CD4-positive, alpha-beta T cell (primary cell): ENCODE measurements at regions not wholly inside any gene's neighbourhood (a gene's known extent, or its start where the extent isn't known, plus 50 kb on each side); places are given as distances from the start of the nearest gene placed in this dataset.

Experiments used
- ATAC-seq: fragments of 200-7000 bp; cut with Tn5 transposase; one replicate; pipeline ENCODE4 v1.10.0; 2022; ENCODE audit warnings: mild to moderate bottlenecking; ENCODE audit not compliant: poor library complexity
- CTCF ChIA-PET: fragments of 350-600 bp; sonication (Branson Sonifier 250); formaldehyde crosslinking; loops from one replicate; lab custom pipeline; 2021; ENCODE audit warnings: antibody characterized with exemption, inconsistent platforms; lab: Charles Lee
- POLR2A ChIA-PET: fragments of 350-600 bp; sonication (Branson Sonifier 250); formaldehyde crosslinking; loops from one replicate; lab custom pipeline; 2021; ENCODE audit warnings: antibody characterized with exemption, inconsistent platforms; lab: Charles Lee
- DNase-seq, 14 experiments: peaks; one replicate each; pipeline ENCODE4 v3.0.0-alpha.2; 2013 to 2020; ENCODE audit warnings: mixed read lengths in 2 of 14
- H3K27ac ChIP-seq, 2 donors: one replicate each; pipeline versions ENCODE4 v1.5.1 to v1.7.0; 2013; ENCODE audit warnings: low read length in 2 of 2, low read depth in 1 of 2, mild to moderate bottlenecking in 1 of 2
- H3K27me3 ChIP-seq, 2 experiments: 1 replicate in 1 of 2; 2 replicates in 1 of 2; pipeline versions ENCODE4 v1.6.1 to v1.7.0; 2013; ENCODE audit warnings: low read length in 2 of 2, control low read depth in 1 of 2, mild to moderate bottlenecking in 1 of 2, moderate library complexity in 1 of 2; ENCODE audit not compliant: insufficient read depth in 2 of 2, control insufficient read depth in 1 of 2
- H3K36me3 ChIP-seq: one replicate; pipeline ENCODE4 v1.6.1; 2013; ENCODE audit warnings: low read length, control low read depth; ENCODE audit not compliant: insufficient read depth
- H3K4me1 ChIP-seq: one replicate; pipeline ENCODE4 v1.6.1; 2013; ENCODE audit warnings: low read length, control low read depth; ENCODE audit not compliant: insufficient read depth
- H3K4me3 ChIP-seq: one replicate; pipeline ENCODE4 v1.5.1; 2013; ENCODE audit warnings: mild to moderate bottlenecking, low read length, moderate library complexity
- H3K9me3 ChIP-seq, 2 experiments: 1 replicate in 1 of 2; 2 replicates in 1 of 2; pipeline versions ENCODE4 v1.6.1 to v1.7.0; 2013; ENCODE audit warnings: low read length in 2 of 2, mild to moderate bottlenecking in 2 of 2, control low read depth in 1 of 2, moderate library complexity in 1 of 2; ENCODE audit not compliant: control insufficient read depth in 1 of 2, insufficient read depth in 1 of 2
- H3K27ac Mint-ChIP-seq: one replicate; pipeline ENCODE4 v1.8.0; 2020; ENCODE audit warnings: mixed read lengths
- H3K27me3 Mint-ChIP-seq: one replicate; pipeline ENCODE4 v1.8.0; 2021; ENCODE audit warnings: mixed read lengths
- H3K36me3 Mint-ChIP-seq: one replicate; pipeline ENCODE4 v1.8.0; 2021; ENCODE audit warnings: low read depth, mixed read lengths
- H3K4me1 Mint-ChIP-seq: one replicate; pipeline ENCODE4 v1.8.0; 2021; ENCODE audit warnings: low read depth, mixed read lengths
- H3K4me3 Mint-ChIP-seq: one replicate; pipeline ENCODE4 v1.8.0; 2020; ENCODE audit warnings: mild to moderate bottlenecking, mixed read lengths
- H3K9me3 Mint-ChIP-seq: one replicate; pipeline ENCODE4 v1.8.0; 2020; ENCODE audit warnings: mixed read lengths
- intact Hi-C, 2 experiments: fragments of 100-400 bp; cut with DNase I in 1 of 2; cut with micrococcal nuclease in 1 of 2; formaldehyde crosslinking; loops; one replicate each; pipeline versions ENCODE4 v1.15.1 to v1.9.0; 2023 to 2025; cut with DNase I, micrococcal nuclease
- TF ChIP-seq, protein P1 (sequence below): fragments of 200-600 bp; IDR thresholded peaks from one replicate; pipeline ENCODE4 v1.8.0; 2022; ENCODE audit warnings: antibody characterized with exemption, mild to moderate bottlenecking

DNA sequence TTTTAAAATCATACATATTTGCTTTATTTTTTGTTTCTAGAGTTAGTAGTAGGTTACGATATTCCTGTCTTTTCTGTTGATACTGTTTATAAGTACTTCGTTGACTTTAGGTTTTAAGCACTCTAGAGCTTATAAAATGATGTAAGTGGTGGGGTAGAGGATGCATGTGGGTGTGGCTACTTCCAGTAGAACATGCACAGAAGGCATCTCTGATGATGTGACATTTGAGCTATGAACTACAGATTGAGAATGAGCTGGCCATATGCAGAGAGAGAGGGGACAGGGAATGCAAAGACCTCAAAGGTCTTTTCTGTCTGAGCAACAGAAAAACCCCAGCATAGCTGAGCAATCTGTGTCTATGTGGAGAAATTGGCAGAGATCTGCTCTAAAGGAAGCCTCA lies 233.9 kb upstream of the STAC start:
- no peaks in the 10 kb centered on the region for H3K27me3 ChIP-seq
- ChIA-PET CTCF (no interaction called here), POLR2A (no interaction called here)
- no peak for DNase-seq
- H3K4me1 ChIP-seq, result no peaks in the 10 kb centered on the region
- H3K36me3 Mint-ChIP-seq, result no peaks in the 10 kb centered on the region
- H3K27me3 Mint-ChIP-seq, result no peaks in the 10 kb centered on the region
- intact Hi-C loops, result no loop called here
- H3K9me3 ChIP-seq, result no peaks in the 10 kb centered on the region
- no peaks in the 10 kb centered on the region for H3K4me1 Mint-ChIP-seq
- no peaks in the 10 kb centered on the region for H3K36me3 ChIP-seq
- TF ChIP-seq, protein P1, sequence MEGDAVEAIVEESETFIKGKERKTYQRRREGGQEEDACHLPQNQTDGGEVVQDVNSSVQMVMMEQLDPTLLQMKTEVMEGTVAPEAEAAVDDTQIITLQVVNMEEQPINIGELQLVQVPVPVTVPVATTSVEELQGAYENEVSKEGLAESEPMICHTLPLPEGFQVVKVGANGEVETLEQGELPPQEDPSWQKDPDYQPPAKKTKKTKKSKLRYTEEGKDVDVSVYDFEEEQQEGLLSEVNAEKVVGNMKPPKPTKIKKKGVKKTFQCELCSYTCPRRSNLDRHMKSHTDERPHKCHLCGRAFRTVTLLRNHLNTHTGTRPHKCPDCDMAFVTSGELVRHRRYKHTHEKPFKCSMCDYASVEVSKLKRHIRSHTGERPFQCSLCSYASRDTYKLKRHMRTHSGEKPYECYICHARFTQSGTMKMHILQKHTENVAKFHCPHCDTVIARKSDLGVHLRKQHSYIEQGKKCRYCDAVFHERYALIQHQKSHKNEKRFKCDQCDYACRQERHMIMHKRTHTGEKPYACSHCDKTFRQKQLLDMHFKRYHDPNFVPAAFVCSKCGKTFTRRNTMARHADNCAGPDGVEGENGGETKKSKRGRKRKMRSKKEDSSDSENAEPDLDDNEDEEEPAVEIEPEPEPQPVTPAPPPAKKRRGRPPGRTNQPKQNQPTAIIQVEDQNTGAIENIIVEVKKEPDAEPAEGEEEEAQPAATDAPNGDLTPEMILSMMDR, result no peak
- H3K4me3 Mint-ChIP-seq, result no peak overlapping the region
- no peak for ATAC-seq
- no peaks in the 10 kb centered on the region for H3K9me3 Mint-ChIP-seq
- H3K27ac ChIP-seq, result no peak overlapping the region
- H3K4me3 ChIP-seq, result no peak overlapping the region
- no peak overlapping the region for H3K27ac Mint-ChIP-seq

DNA sequence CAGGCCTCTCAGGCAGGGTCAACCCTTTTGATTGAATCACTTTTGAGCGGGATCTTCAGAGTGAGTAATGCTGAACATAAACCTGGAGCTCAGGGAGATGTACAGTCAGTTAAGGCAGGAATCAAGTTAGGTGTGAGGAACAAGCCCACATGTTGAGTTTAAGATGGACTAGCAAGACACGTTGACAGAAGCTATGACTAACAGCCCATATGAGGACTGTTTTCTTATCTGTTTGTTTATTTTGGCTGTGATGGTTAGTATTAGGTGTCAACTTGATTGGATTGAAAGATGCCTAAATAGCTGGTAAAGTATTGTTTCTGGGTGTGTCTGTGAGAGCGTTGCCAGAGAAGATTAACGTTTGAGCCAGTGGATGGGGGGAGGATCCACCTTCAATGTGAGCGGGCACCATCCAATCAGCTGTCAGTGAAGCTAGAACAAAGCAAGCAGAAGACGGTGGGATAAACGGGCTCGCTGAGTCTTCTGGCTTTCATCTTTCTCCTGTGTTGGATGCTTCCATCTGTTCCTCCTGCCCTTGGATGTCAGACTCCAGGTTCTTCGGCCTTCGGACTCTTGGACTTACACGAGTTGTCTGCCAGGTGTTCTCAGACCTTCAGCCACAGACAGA lies 232.3 kb upstream of the STAC start:
- Mint-ChIP-seq H3K4me1 (no peaks in the 10 kb centered on the region), H3K27ac (no peak overlapping the region), H3K4me3 (no peak overlapping the region), H3K27me3 (no peaks in the 10 kb centered on the region), H3K9me3 (no peaks in the 10 kb centered on the region), H3K36me3 (no peaks in the 10 kb centered on the region)
- H3K9me3 ChIP-seq, result no peaks in the 10 kb centered on the region
- TF ChIP-seq, protein P1, result no peak
- H3K27me3 ChIP-seq, result no peaks in the 10 kb centered on the region
- DNase-seq (no peak), ATAC-seq (no peak)
- no peaks in the 10 kb centered on the region for H3K36me3 ChIP-seq
- intact Hi-C loops, result no loop called here
- ChIA-PET POLR2A (no interaction called here), CTCF (no interaction called here)
- no peaks in the 10 kb centered on the region for H3K4me1 ChIP-seq
- no peak overlapping the region for H3K27ac ChIP-seq
- H3K4me3 ChIP-seq, result no peak overlapping the region

DNA sequence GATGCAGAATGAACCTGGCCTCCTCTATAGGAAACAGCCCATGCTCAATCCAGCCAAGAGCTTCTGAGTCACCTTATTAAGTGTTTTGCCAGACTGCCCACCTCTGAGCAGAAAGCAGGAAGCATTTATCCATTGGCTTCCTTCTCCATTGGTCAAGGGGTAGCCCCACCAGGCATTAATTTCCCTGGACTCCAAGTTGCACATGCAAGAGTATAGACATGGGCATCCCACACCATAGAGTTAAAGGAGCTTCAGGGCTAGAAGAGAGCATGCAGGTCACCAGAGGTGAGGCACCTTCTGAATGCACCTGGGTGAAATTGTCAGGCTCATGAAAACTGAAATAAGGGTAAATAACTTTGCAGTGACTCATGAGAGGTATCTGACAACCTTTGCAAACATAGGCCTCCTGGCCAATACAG lies 230.8 kb upstream of the STAC start:
- CTCF ChIA-PET, result no interaction called here
- TF ChIP-seq, protein P1, result no peak

More for the DNA sequence above, 230.8 kb upstream of the STAC start:
- DNase-seq (no peak), ATAC-seq (no peak)
- Histone ChIP-seq H3K36me3 (no peaks in the 10 kb centered on the region), H3K4me1 (no peaks in the 10 kb centered on the region), H3K27me3 (no peaks in the 10 kb centered on the region), H3K27ac (no peak overlapping the region), H3K9me3 (no peaks in the 10 kb centered on the region), H3K4me3 (no peak overlapping the region)
- Mint-ChIP-seq H3K4me1 (no peaks in the 10 kb centered on the region), H3K27me3 (no peaks in the 10 kb centered on the region), H3K36me3 (no peaks in the 10 kb centered on the region), H3K9me3 (no peaks in the 10 kb centered on the region), H3K27ac (no peak overlapping the region), H3K4me3 (no peak overlapping the region)
- intact Hi-C loops, result no loop called here
- POLR2A ChIA-PET, result no interaction called here
